ENCODE measurements at regions not wholly inside any gene's neighbourhood (a gene's known extent, or its start where the extent isn't known, plus 50 kb on each side); places are given as distances from the start of the nearest gene placed in this dataset.

GRCh38 chr5:124512952-124513632 lies 233.3 kb downstream of the ZNF608 start:
- TF ChIP-seq CHD2 (IDR thresholded peaks at IDR 0.05; ENCODE audit: low read length, partially characterized antibody), result no peak
- no peak for TF ChIP-seq CTCF (IDR thresholded peaks at IDR 0.05)
- no peak for TF ChIP-seq EZH2phosphoT487 (IDR thresholded peaks at IDR 0.05; ENCODE audit: borderline replicate concordance, low read depth)
- TF ChIP-seq EP300 (IDR thresholded peaks at IDR 0.05; ENCODE audit: borderline replicate concordance in 1 of 2, low read depth in 1 of 2, low read length in 1 of 2), result no peak
- no peak for TF ChIP-seq FOXM1 (IDR thresholded peaks at IDR 0.05; ENCODE audit: low read depth)
- TF ChIP-seq NFIC (IDR thresholded peaks at IDR 0.05; ENCODE audit: borderline replicate concordance), result no peak
- TF ChIP-seq GATA2 (CRISPR knock-in tag; IDR thresholded peaks at IDR 0.05), result no peak
- TF ChIP-seq NRF1 (IDR thresholded peaks at IDR 0.05; ENCODE audit: low read depth, low read length), result no peak
- TF ChIP-seq, protein P1, sequence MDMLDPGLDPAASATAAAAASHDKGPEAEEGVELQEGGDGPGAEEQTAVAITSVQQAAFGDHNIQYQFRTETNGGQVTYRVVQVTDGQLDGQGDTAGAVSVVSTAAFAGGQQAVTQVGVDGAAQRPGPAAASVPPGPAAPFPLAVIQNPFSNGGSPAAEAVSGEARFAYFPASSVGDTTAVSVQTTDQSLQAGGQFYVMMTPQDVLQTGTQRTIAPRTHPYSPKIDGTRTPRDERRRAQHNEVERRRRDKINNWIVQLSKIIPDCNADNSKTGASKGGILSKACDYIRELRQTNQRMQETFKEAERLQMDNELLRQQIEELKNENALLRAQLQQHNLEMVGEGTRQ (IDR thresholded peaks at IDR 0.05; ENCODE audit: borderline replicate concordance, low read depth, low read length), result no peak
- no peak for TF ChIP-seq PBX3 (IDR thresholded peaks at IDR 0.05)

Measured in SK-N-SH (cell line).